HCT116 (cell line): ENCODE measurements at regions not wholly inside any gene's neighbourhood (a gene's known extent, or its start where the extent isn't known, plus 50 kb on each side); places are given as distances from the start of the nearest gene placed in this dataset.

ENCODE experiments used
- POLR2A ChIP-seq: IDR thresholded peaks from 2 replicates; pipeline ENCODE4 v1.7.0; 2011; ENCODE audit warnings: borderline replicate concordance; ENCODE audit not compliant: insufficient read depth, insufficient read length; ENCODE audit errors: extremely low read depth
- TF ChIP-seq, protein P1 (sequence below), 3 experiments: fragments of 200-600 bp in 1 of 3; sonication (generic) in 1 of 3; IDR thresholded peaks in 2 of 3; conservative IDR thresholded peaks in 1 of 3; 2 replicates each; pipeline ENCODE4 v1.5.1; 2012 to 2017; ENCODE audit warnings: low read depth in 2 of 3, low read length in 2 of 3, antibody characterized with exemption in 1 of 3, borderline replicate concordance in 1 of 3, control low read depth in 1 of 3, mild to moderate bottlenecking in 1 of 3, mixed read lengths in 1 of 3, mixed run types in 1 of 3, moderate library complexity in 1 of 3; ENCODE audit not compliant: insufficient read depth in 1 of 3

DNA sequence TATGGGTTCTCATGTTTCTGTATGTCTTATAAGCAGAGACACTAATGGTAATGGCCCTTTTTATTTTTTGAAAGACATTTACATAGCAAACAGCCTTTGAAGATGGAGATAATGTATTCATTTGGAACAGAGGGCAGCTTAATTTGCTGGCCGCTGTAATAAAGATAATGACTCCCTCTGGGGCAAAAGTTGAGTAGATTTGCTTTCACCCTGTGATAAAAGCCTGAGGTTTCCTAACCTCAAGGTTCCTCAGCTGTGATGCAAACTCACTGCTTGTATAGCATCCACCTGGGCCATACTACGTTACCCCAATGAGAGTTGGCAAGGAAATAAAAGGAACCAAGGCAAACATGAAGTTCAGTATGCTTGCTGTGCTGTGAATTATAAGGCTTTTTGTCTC, 54.8 kb downstream of the TEX51 start:
- no peak for TF ChIP-seq POLR2A
- TF ChIP-seq, protein P1, sequence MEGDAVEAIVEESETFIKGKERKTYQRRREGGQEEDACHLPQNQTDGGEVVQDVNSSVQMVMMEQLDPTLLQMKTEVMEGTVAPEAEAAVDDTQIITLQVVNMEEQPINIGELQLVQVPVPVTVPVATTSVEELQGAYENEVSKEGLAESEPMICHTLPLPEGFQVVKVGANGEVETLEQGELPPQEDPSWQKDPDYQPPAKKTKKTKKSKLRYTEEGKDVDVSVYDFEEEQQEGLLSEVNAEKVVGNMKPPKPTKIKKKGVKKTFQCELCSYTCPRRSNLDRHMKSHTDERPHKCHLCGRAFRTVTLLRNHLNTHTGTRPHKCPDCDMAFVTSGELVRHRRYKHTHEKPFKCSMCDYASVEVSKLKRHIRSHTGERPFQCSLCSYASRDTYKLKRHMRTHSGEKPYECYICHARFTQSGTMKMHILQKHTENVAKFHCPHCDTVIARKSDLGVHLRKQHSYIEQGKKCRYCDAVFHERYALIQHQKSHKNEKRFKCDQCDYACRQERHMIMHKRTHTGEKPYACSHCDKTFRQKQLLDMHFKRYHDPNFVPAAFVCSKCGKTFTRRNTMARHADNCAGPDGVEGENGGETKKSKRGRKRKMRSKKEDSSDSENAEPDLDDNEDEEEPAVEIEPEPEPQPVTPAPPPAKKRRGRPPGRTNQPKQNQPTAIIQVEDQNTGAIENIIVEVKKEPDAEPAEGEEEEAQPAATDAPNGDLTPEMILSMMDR (IDR thresholded peaks at IDR 0.05 in 2 of 3, conservative IDR thresholded peaks at IDR 0.05 in 1 of 3; ENCODE audit: borderline replicate concordance in 1 of 3, insufficient read depth in 1 of 3, low read depth in 2 of 3, low read length in 2 of 3) = no peak
